Gastrocnemius medialis (tissue), 4 donors: ENCODE measurements at regions not wholly inside any gene's neighbourhood (a gene's known extent, or its start where the extent isn't known, plus 50 kb on each side); places are given as distances from the start of the nearest gene placed in this dataset.
A peak's percentile ranks its signal among the peaks of the same experiment; 100 is the strongest.

Experiments
- ATAC-seq, 2 donors: fragments of 150-250 bp; one replicate each; pipeline ENCODE4 v1.9.1; 2016
- DNase-seq, 2 donors: peaks; one replicate each; pipeline ENCODE4 v3.0.0-alpha.2; 2019
- H3K27ac ChIP-seq, 4 donors: fragments of 200-600 bp; sonication (generic); 1 replicate in 1 of 4; 2 replicates in 3 of 4; pipeline ENCODE4 v1.5.1; 2016 to 2018; ENCODE audit warnings: mild to moderate bottlenecking in 2 of 4, moderate library complexity in 1 of 4
- H3K27me3 ChIP-seq, 3 donors: fragments of 200-600 bp; sonication (generic) in 2 of 3; 1 replicate in 1 of 3; 2 replicates in 2 of 3; pipeline versions ENCODE4 v1.5.1 to v1.6.0; 2016 to 2019; ENCODE audit warnings: mild to moderate bottlenecking in 1 of 3, moderate library complexity in 1 of 3
- H3K36me3 ChIP-seq, 2 donors: fragments of 200-600 bp; sonication (generic) in 1 of 2; one replicate each; pipeline ENCODE4 v1.5.1; 2017 to 2018
- H3K4me1 ChIP-seq, 2 donors: fragments of 200-600 bp; sonication (generic) in 1 of 2; one replicate each; pipeline ENCODE4 v1.5.1; 2016 to 2017; ENCODE audit warnings: mild to moderate bottlenecking in 2 of 2
- H3K4me3 ChIP-seq, 4 donors: fragments of 200-600 bp; sonication (generic) in 3 of 4; 1 replicate in 1 of 4; 2 replicates in 3 of 4; pipeline ENCODE4 v1.5.1; 2016 to 2019; ENCODE audit warnings: mild to moderate bottlenecking in 2 of 4
- H3K9me3 ChIP-seq, 3 donors: fragments of 200-600 bp; sonication (generic) in 2 of 3; 1 replicate in 1 of 3; 2 replicates in 2 of 3; pipeline ENCODE4 v1.5.1; 2016 to 2019
- CTCF ChIP-seq, 5 experiments: fragments of 450-650 bp in 3 of 5; fragments of 200-600 bp in 2 of 5; sonication (generic) in 2 of 5; IDR thresholded peaks in 4 of 5; conservative IDR thresholded peaks in 1 of 5; 1 replicate in 4 of 5; 2 replicates in 1 of 5; pipeline ENCODE4 v1.5.1; 2016 to 2019; ENCODE audit warnings: antibody characterized with exemption in 5 of 5, mild to moderate bottlenecking in 3 of 5, moderate library complexity in 3 of 5
- POLR2A ChIP-seq, 2 donors: fragments of 450-650 bp; IDR thresholded peaks; one replicate each; pipeline ENCODE4 v1.6.1; 2017; ENCODE audit warnings: antibody characterized with exemption in 2 of 2, mild to moderate bottlenecking in 2 of 2, moderate library complexity in 2 of 2
- in situ Hi-C, 4 donors: fragments of 200-750 bp; cut with MboI; loops; one replicate each; pipeline versions ENCODE4 v1.15.0 to v1.8.0; 2017; ENCODE audit warnings: low sequenced_read_pairs in 4 of 4
- intact Hi-C: fragments of 100-400 bp; cut with DNase I; formaldehyde crosslinking; loops from one replicate; pipeline ENCODE4 v1.15.1; 2023; ENCODE audit warnings: low total_unique reads

DNA sequence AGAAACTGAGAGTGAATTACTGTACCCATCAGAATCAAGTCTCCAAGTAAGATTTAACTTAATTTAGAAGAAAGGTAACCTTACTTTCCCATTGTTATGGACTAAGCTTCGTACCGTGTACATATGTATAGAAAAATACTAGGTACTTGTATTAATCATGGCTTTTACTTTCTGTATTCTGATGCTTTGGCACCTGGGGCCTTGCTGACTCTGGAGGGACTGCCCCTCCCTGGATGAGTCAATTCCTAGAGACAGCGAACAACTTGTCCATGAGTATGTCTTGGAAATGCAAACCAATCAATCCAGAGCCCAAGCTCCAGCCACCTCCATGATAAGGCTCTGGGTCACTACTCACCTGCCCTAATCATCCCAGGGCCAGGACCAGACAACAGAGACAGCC lies 50.0 kb upstream of the DGKG start:
- Histone ChIP-seq H3K9me3 (no peaks in the 10 kb centered on the region), H3K36me3 (no peaks in the 10 kb centered on the region), H3K27ac (peak overlapping the region in 1 of 4 donors; percentile 83), H3K27me3 (no peaks in the 10 kb centered on the region), H3K4me3 (no peak overlapping the region), H3K4me1 (peaks cover 21 to 26% of the 10 kb centered on the region in 2 donors)
- in situ Hi-C loops (no loop called here), intact Hi-C loops (no loop called here)
- DNase-seq (no peak), ATAC-seq (no peak)
- TF ChIP-seq POLR2A (IDR thresholded peaks at IDR 0.05), result no peak
- no peak for TF ChIP-seq CTCF (IDR thresholded peaks at IDR 0.05 in 4 of 5, conservative IDR thresholded peaks at IDR 0.05 in 1 of 5)
